Adrenal gland (tissue), 5 donors: ENCODE measurements at regions not wholly inside any gene's neighbourhood (a gene's known extent, or its start where the extent isn't known, plus 50 kb on each side); places are given as distances from the start of the nearest gene placed in this dataset.

Source experiments
- POLR2A ChIP-seq, 2 donors: fragments of 450-650 bp; IDR thresholded peaks; one replicate each; pipeline ENCODE4 v1.6.1; 2017; ENCODE audit warnings: antibody characterized with exemption in 2 of 2, mild to moderate bottlenecking in 2 of 2, moderate library complexity in 1 of 2
- TF ChIP-seq, protein P1 (sequence below), 6 experiments: fragments of 450-650 bp in 4 of 6; fragments of 200-600 bp in 2 of 6; sonication (generic) in 1 of 6; IDR thresholded peaks; 1 replicate in 5 of 6; 2 replicates in 1 of 6; pipeline versions ENCODE4 v1.5.1 to v1.8.0; 2016 to 2021; ENCODE audit warnings: antibody characterized with exemption in 6 of 6, mild to moderate bottlenecking in 2 of 6, moderate library complexity in 1 of 6
- donor health status: DM: no; HTN: no; CAD: no.

DNA sequence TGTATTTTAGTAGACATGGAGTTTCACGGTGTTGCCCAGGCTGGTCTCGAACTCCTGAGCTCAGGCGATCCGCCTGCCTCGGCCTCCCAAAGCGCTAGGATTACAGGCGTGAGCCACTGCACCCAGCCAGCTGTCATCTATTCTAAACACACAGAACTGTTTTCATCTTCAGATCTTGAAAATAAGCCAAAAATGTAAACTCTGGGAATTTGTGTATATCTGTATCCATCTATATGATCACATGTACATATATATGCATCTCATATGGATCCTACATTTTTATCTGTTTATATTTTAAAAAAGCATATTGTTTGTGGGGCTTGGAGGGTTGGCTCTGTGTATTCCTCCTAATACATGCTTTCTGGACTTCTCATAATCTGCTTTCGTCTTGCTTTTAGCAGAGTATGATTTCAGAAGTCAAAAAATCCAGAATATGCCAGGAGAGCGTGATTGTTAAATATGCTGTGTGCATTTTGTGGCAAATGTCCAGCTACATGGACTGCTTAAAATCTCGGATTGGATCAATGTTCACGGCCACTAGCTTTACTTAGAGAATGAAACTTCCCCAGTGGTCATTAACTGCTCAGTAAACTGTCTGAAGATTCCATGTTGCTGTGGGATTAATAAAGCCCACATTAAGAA is 274.4 kb upstream of the IRX1 start:
- TF ChIP-seq, protein P1, sequence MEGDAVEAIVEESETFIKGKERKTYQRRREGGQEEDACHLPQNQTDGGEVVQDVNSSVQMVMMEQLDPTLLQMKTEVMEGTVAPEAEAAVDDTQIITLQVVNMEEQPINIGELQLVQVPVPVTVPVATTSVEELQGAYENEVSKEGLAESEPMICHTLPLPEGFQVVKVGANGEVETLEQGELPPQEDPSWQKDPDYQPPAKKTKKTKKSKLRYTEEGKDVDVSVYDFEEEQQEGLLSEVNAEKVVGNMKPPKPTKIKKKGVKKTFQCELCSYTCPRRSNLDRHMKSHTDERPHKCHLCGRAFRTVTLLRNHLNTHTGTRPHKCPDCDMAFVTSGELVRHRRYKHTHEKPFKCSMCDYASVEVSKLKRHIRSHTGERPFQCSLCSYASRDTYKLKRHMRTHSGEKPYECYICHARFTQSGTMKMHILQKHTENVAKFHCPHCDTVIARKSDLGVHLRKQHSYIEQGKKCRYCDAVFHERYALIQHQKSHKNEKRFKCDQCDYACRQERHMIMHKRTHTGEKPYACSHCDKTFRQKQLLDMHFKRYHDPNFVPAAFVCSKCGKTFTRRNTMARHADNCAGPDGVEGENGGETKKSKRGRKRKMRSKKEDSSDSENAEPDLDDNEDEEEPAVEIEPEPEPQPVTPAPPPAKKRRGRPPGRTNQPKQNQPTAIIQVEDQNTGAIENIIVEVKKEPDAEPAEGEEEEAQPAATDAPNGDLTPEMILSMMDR (IDR thresholded peaks at IDR 0.05) = no peak
- no peak for TF ChIP-seq POLR2A (IDR thresholded peaks at IDR 0.05)
